Osteoblast (primary cell): ENCODE measurements at regions not wholly inside any gene's neighbourhood (a gene's known extent, or its start where the extent isn't known, plus 50 kb on each side); places are given as distances from the start of the nearest gene placed in this dataset.

Source experiments
- DNase-seq: peaks from one replicate; pipeline ENCODE4 v3.0.0; 2011; ENCODE audit warnings: low spot score, mixed read lengths; ENCODE audit not compliant: insufficient read length; ENCODE audit errors: missing footprints
- H2AFZ ChIP-seq: 2 replicates; pipeline ENCODE4 v1.6.0; 2011; ENCODE audit warnings: mild to moderate bottlenecking, low read length
- H3K27ac ChIP-seq: 2 replicates; pipeline ENCODE4 v1.5.1; 2011; ENCODE audit warnings: mild to moderate bottlenecking, low read depth, low read length, moderate library complexity
- H3K27me3 ChIP-seq: 2 replicates; pipeline ENCODE4 v1.6.0; 2012; ENCODE audit warnings: mild to moderate bottlenecking, control low read depth, inconsistent platforms, low read length, moderate library complexity; ENCODE audit not compliant: insufficient read depth
- H3K36me3 ChIP-seq: 2 replicates; pipeline ENCODE4 v1.5.1; 2011; ENCODE audit warnings: mild to moderate bottlenecking, low read length, control low read depth, moderate library complexity; ENCODE audit not compliant: insufficient read depth
- H3K4me1 ChIP-seq: 2 replicates; pipeline ENCODE4 v1.5.1; 2011; ENCODE audit warnings: mild to moderate bottlenecking, low read length, control low read depth, moderate library complexity; ENCODE audit not compliant: insufficient read depth
- H3K4me2 ChIP-seq: 2 replicates; pipeline ENCODE4 v1.6.0; 2011; ENCODE audit warnings: mild to moderate bottlenecking, low read length; ENCODE audit not compliant: insufficient read depth
- H3K4me3 ChIP-seq: fragments of 200-600 bp; sonication (generic); 3 replicates; pipeline ENCODE4 v1.5.1; 2012; ENCODE audit warnings: mild to moderate bottlenecking, low read length, inconsistent platforms; ENCODE audit not compliant: insufficient read depth
- H3K79me2 ChIP-seq: 2 replicates; pipeline ENCODE4 v1.6.0; 2012; ENCODE audit warnings: mild to moderate bottlenecking, low read length, control low read depth, inconsistent platforms; ENCODE audit not compliant: insufficient read depth
- H3K9me3 ChIP-seq: 2 replicates; pipeline ENCODE4 v1.5.1; 2011; ENCODE audit warnings: low read depth, low read length, control low read depth
- H4K20me1 ChIP-seq: 2 replicates; pipeline ENCODE4 v1.6.0; 2012; ENCODE audit warnings: mild to moderate bottlenecking, low read length, control low read depth; ENCODE audit not compliant: insufficient read depth
- TF ChIP-seq, protein P1 (sequence below): IDR thresholded peaks from 2 replicates; pipeline ENCODE4 v1.5.1; 2011; ENCODE audit warnings: mild to moderate bottlenecking, low read depth, low read length, moderate library complexity; ENCODE audit errors: extremely low read depth

- H3K4me1 ChIP-seq: no peaks in the 10 kb centered on the region
- no peaks in the 10 kb centered on the region for H4K20me1 ChIP-seq
- DNase-seq: no peak
- H3K4me2 ChIP-seq: no peak overlapping the region
- H3K9me3 ChIP-seq: peaks cover 1% of the 10 kb centered on the region
- TF ChIP-seq, protein P1, sequence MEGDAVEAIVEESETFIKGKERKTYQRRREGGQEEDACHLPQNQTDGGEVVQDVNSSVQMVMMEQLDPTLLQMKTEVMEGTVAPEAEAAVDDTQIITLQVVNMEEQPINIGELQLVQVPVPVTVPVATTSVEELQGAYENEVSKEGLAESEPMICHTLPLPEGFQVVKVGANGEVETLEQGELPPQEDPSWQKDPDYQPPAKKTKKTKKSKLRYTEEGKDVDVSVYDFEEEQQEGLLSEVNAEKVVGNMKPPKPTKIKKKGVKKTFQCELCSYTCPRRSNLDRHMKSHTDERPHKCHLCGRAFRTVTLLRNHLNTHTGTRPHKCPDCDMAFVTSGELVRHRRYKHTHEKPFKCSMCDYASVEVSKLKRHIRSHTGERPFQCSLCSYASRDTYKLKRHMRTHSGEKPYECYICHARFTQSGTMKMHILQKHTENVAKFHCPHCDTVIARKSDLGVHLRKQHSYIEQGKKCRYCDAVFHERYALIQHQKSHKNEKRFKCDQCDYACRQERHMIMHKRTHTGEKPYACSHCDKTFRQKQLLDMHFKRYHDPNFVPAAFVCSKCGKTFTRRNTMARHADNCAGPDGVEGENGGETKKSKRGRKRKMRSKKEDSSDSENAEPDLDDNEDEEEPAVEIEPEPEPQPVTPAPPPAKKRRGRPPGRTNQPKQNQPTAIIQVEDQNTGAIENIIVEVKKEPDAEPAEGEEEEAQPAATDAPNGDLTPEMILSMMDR: no peak
- no peak overlapping the region for H2AFZ ChIP-seq
- no peak overlapping the region for H3K4me3 ChIP-seq
- H3K36me3 ChIP-seq: no peaks in the 10 kb centered on the region
- H3K27ac ChIP-seq: no peak overlapping the region
- H3K79me2 ChIP-seq: no peaks in the 10 kb centered on the region
- H3K27me3 ChIP-seq: no peaks in the 10 kb centered on the region
Observed at GRCh38 chr10:56604624-56605023, 243.6 kb upstream of the ZWINT start.

DNA sequence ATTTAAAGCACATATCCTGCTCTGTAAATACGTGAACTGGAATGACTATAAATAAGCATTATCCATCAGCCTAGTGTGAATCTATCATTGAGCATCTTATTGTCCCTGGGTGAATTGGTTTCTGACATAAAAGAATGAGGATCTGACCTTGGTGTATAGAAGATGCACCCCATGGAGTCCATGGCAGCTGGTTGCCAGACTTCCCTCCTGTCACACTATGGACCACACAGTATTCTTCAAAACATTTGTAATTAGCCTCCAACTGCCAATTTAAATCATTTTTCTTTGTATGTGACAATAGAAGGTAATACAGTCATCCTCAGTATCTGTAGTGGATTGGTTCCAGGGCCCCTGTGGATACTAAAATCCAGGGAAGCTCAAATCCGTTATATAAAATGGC is 238.1 kb upstream of the ZWINT start:
- no peaks in the 10 kb centered on the region for H3K27me3 ChIP-seq
- H3K4me1 ChIP-seq: no peaks in the 10 kb centered on the region
- no peaks in the 10 kb centered on the region for H3K36me3 ChIP-seq
- no peak overlapping the region for H2AFZ ChIP-seq
- H3K9me3 ChIP-seq: peaks cover 1% of the 10 kb centered on the region
- TF ChIP-seq, protein P1: no peak
- no peaks in the 10 kb centered on the region for H4K20me1 ChIP-seq
- no peak overlapping the region for H3K27ac ChIP-seq
- no peak overlapping the region for H3K4me2 ChIP-seq
- H3K79me2 ChIP-seq: no peaks in the 10 kb centered on the region
- no peak for DNase-seq
- H3K4me3 ChIP-seq: no peak overlapping the region

DNA sequence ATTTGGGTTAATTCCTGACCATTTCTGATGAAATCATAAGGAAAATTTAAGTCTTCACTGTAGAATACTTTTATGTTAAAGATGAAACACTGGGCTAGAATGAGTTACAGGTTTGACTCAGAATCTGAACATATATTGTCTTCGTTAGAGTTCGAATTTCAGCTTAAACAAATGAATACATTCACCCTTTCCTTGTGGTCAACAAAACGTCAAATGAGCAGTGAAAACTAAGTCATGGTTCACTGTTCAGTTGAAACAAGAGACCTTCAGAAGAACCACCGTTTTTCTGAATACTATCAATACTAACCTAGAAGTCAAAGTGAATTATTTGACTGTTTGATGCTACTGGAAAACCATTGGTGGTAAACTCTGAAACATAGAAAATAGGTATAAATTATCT is 235.2 kb upstream of the ZWINT start:
- no peak for DNase-seq
- no peaks in the 10 kb centered on the region for H3K36me3 ChIP-seq
- no peaks in the 10 kb centered on the region for H3K27me3 ChIP-seq
- no peaks in the 10 kb centered on the region for H4K20me1 ChIP-seq
- H3K4me1 ChIP-seq: no peaks in the 10 kb centered on the region
- H2AFZ ChIP-seq: no peak overlapping the region
- peaks cover 3% of the 10 kb centered on the region for H3K9me3 ChIP-seq
- H3K27ac ChIP-seq: no peak overlapping the region
- H3K4me2 ChIP-seq: no peak overlapping the region
- H3K79me2 ChIP-seq: no peaks in the 10 kb centered on the region
- no peak overlapping the region for H3K4me3 ChIP-seq
- TF ChIP-seq, protein P1: no peak

DNA sequence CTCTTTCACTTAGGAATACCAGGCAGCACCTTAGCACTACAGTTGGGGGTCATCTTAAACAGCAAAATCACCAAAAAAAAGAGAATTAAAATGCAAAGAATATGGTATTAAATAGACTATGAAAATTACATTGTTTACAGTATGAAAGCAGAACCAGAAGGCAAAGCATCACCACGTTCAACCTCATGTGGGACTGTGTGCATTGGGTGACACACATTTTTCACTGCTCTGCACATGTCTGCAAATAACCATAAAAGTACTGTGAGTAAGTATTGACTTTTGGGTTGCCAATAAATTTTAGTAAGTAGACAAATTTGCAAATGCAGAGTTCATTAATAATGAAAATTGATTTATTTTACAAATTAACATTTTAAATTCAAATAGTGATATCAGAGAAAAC is 232.1 kb upstream of the ZWINT start:
- Histone ChIP-seq H2AFZ (no peak overlapping the region), H4K20me1 (no peaks in the 10 kb centered on the region)

More for the DNA sequence above, 232.1 kb upstream of the ZWINT start:
- Histone ChIP-seq H3K4me1 (no peaks in the 10 kb centered on the region), H3K27me3 (no peaks in the 10 kb centered on the region), H3K79me2 (no peaks in the 10 kb centered on the region), H3K4me2 (no peak overlapping the region), H3K9me3 (peaks cover 3% of the 10 kb centered on the region), H3K36me3 (no peaks in the 10 kb centered on the region), H3K27ac (no peak overlapping the region), H3K4me3 (no peak overlapping the region)
- TF ChIP-seq, protein P1: no peak
- no peak for DNase-seq
